ENCODE measurements at regions not wholly inside any gene's neighbourhood (a gene's known extent, or its start where the extent isn't known, plus 50 kb on each side); places are given as distances from the start of the nearest gene placed in this dataset.

DNA sequence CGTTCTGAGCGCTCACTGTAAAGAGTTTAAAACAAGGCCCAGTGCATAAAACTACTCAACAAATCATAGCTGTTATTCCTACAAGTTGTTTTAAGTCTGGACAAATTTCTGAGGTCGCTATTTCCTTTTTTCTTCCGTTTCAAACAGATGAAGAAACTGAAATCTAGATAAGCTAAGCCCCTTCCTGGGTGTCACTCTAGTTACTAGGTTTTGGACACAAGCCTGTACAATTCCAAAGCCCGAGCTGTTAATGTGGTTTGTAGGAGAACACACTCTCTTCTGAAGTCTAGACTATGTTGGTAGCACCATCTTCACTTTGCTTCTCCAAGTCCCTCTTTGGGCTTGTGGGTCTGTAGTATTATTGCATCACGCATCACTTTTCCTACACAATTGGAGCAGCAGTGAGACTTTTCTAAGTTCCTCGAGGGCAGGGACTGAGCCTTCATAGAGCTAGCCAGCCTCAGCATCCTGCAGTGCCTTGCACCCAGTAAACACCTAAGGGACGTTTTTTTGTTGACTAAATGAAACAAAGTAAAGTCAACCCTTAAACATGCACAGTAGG, 142.6 kb upstream of the PROK2 start:
- TF ChIP-seq, protein P1, sequence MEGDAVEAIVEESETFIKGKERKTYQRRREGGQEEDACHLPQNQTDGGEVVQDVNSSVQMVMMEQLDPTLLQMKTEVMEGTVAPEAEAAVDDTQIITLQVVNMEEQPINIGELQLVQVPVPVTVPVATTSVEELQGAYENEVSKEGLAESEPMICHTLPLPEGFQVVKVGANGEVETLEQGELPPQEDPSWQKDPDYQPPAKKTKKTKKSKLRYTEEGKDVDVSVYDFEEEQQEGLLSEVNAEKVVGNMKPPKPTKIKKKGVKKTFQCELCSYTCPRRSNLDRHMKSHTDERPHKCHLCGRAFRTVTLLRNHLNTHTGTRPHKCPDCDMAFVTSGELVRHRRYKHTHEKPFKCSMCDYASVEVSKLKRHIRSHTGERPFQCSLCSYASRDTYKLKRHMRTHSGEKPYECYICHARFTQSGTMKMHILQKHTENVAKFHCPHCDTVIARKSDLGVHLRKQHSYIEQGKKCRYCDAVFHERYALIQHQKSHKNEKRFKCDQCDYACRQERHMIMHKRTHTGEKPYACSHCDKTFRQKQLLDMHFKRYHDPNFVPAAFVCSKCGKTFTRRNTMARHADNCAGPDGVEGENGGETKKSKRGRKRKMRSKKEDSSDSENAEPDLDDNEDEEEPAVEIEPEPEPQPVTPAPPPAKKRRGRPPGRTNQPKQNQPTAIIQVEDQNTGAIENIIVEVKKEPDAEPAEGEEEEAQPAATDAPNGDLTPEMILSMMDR (IDR thresholded peaks at IDR 0.05; ENCODE audit: poor library complexity), result no peak
- no peak for TF ChIP-seq EZH2 (IDR thresholded peaks at IDR 0.05; ENCODE audit: borderline replicate concordance)

All from hepatocyte (in vitro differentiated cells).